SH-SY5Y (cell line): ENCODE measurements at regions not wholly inside any gene's neighbourhood (a gene's known extent, or its start where the extent isn't known, plus 50 kb on each side); places are given as distances from the start of the nearest gene placed in this dataset.

Experiments
- GATA2 ChIP-seq: IDR thresholded peaks from 2 replicates; pipeline ENCODE4 v1.6.1; 2011; ENCODE audit warnings: mild to moderate bottlenecking, low read depth, low read length
- GATA3 ChIP-seq: IDR thresholded peaks from 2 replicates; pipeline ENCODE4 v1.6.1; 2011; ENCODE audit warnings: low read depth, mild to moderate bottlenecking, low read length, moderate library complexity

DNA sequence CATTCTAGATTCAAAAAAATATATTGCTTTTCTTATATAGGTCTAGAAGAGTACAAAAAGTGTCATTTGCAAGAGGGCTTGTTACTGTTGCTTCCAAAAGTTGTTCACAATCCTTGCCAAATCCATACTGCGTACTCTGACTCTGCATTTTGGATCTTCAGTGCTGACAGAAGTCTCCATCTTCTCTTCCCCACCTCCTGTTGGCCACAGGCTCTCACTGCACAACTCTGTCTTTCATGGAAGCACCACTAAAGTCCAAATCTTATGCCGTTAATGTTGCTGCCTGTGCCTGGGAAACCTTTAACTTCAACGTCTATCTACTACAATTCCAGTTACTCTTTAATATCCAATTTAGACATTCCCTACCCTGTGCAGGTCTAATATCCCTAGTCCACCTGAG is 419.9 kb downstream of the NR2F2 start:
- TF ChIP-seq GATA2 (no peak), GATA3 (no peak)
